ENCODE measurements at regions not wholly inside any gene's neighbourhood (a gene's known extent, or its start where the extent isn't known, plus 50 kb on each side); places are given as distances from the start of the nearest gene placed in this dataset.
"Not testable (repeated sequence)": the region's sequence is repeated elsewhere in the genome, so short reads cannot be mapped to it uniquely, and the experiment has no call there.

DNA sequence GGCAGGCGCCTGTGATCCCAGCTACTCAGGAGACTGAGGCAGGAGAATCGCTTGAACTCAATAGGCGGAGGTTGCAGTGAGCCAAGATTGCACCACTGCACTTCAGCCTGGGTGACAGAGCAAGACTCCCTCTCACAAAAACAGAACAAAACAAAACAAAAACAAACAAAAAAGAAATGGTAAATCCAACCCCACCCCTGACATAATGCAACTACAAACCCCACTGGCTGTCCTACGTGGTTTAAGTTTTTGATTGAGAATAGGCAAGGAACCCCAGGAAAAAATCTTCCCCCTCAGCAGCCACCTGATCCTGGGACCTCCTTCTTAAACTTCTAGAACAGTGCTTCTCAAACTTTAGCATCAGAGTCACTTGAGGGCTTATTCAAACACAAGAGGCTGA, 123.1 kb downstream of the TRIM27 start:
- TF ChIP-seq, protein P1, sequence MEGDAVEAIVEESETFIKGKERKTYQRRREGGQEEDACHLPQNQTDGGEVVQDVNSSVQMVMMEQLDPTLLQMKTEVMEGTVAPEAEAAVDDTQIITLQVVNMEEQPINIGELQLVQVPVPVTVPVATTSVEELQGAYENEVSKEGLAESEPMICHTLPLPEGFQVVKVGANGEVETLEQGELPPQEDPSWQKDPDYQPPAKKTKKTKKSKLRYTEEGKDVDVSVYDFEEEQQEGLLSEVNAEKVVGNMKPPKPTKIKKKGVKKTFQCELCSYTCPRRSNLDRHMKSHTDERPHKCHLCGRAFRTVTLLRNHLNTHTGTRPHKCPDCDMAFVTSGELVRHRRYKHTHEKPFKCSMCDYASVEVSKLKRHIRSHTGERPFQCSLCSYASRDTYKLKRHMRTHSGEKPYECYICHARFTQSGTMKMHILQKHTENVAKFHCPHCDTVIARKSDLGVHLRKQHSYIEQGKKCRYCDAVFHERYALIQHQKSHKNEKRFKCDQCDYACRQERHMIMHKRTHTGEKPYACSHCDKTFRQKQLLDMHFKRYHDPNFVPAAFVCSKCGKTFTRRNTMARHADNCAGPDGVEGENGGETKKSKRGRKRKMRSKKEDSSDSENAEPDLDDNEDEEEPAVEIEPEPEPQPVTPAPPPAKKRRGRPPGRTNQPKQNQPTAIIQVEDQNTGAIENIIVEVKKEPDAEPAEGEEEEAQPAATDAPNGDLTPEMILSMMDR (conservative IDR thresholded peaks at IDR 0.05; ENCODE audit: low read length) = not testable (repeated sequence)
- TF ChIP-seq EZH2phosphoT487 (IDR thresholded peaks at IDR 0.05; ENCODE audit: borderline replicate concordance) = not testable (repeated sequence)
